Mucosa of descending colon (tissue), 3 donors: ENCODE measurements at regions not wholly inside any gene's neighbourhood (a gene's known extent, or its start where the extent isn't known, plus 50 kb on each side); places are given as distances from the start of the nearest gene placed in this dataset.

ENCODE experiments used
- ATAC-seq: fragments of 200-7000 bp; cut with Tn5 transposase; one replicate; pipeline ENCODE4 v1.9.1; 2020; ENCODE audit warnings: mild to moderate bottlenecking, moderate library complexity
- DNase-seq, 3 donors: peaks; one replicate each; pipeline ENCODE4 v3.0.0-alpha.2; 2020
- H3K36me3 ChIP-seq: fragments of 200-600 bp; one replicate; pipeline ENCODE4 v1.8.0; 2021; ENCODE audit warnings: low read depth, mild to moderate bottlenecking
- H3K4me1 ChIP-seq: fragments of 200-600 bp; one replicate; pipeline ENCODE4 v1.8.0; 2021; ENCODE audit warnings: low read depth, mild to moderate bottlenecking
- H3K4me3 ChIP-seq: fragments of 200-600 bp; one replicate; pipeline ENCODE4 v1.8.0; 2021; ENCODE audit warnings: mild to moderate bottlenecking
- H3K9me3 ChIP-seq: fragments of 200-600 bp; one replicate; pipeline ENCODE4 v1.8.0; 2021; ENCODE audit warnings: mild to moderate bottlenecking
- intact Hi-C, 2 donors: fragments of 100-400 bp; cut with DNase I in 1 of 2; cut with micrococcal nuclease in 1 of 2; formaldehyde crosslinking; loops; one replicate each; pipeline versions ENCODE4 v1.11.0 to v1.11.1; 2022; cut with DNase I, micrococcal nuclease
- TF ChIP-seq, protein P1 (sequence below): fragments of 200-600 bp; IDR thresholded peaks from one replicate; pipeline ENCODE4 v1.8.0; 2022; ENCODE audit warnings: antibody characterized with exemption, mild to moderate bottlenecking
- donor health status: DM: no; HTN: no; CAD: no; lungs with moderate emphysema.
- donor health status: DM: no; HTN: no; CAD: no.
- donor health status: DM: no; HTN: yes; CAD: no.

DNA sequence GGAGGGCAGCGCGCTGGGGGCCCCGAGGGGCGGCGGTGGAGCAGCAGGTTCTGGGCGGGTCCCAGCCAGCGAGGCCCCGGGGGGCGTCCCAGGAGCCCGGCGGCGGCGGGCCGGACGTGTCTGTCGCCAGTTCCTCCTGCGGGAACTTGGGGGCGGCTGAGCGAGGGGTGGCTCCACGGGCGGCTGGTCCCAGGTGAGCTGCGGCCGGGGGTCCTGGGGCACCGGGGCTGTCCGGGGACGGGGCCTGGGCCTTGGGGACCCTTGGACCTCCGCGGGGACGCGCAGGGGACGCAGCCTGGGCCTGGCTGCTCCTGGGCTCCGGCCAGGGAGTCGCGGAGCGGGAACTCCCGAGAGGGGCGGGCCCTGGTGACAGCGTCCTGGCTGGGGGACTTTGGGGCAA lies 54.2 kb upstream of the ZNF267 start:
- no peaks in the 10 kb centered on the region for H3K4me1 ChIP-seq
- DNase-seq (no peak), ATAC-seq (no peak)
- intact Hi-C loops = no loop called here
- H3K9me3 ChIP-seq = peaks cover 13% of the 10 kb centered on the region
- TF ChIP-seq, protein P1, sequence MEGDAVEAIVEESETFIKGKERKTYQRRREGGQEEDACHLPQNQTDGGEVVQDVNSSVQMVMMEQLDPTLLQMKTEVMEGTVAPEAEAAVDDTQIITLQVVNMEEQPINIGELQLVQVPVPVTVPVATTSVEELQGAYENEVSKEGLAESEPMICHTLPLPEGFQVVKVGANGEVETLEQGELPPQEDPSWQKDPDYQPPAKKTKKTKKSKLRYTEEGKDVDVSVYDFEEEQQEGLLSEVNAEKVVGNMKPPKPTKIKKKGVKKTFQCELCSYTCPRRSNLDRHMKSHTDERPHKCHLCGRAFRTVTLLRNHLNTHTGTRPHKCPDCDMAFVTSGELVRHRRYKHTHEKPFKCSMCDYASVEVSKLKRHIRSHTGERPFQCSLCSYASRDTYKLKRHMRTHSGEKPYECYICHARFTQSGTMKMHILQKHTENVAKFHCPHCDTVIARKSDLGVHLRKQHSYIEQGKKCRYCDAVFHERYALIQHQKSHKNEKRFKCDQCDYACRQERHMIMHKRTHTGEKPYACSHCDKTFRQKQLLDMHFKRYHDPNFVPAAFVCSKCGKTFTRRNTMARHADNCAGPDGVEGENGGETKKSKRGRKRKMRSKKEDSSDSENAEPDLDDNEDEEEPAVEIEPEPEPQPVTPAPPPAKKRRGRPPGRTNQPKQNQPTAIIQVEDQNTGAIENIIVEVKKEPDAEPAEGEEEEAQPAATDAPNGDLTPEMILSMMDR = no peak
- no peak overlapping the region for H3K4me3 ChIP-seq
- H3K36me3 ChIP-seq = no peaks in the 10 kb centered on the region

DNA sequence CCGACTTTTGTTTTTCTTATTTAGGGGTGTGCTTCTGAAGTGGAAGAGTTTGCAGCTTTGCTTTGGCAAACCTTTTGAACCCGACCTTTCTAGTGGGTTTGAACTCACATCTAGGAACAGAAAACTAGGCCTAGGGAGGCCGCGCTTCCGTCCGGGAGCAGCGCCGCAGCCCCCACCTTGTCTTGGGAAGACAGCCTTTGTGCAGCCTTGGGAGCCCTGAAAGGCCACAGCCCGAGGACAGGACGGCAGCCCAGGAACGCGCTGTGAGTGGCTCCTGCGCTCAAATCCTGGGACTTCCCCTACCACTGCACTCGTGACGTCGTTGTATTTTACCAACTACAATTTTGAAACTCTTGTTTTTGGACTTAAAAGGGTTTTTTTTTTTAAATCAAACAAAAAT lies 53.7 kb upstream of the ZNF267 start:
- Histone ChIP-seq H3K36me3 (no peaks in the 10 kb centered on the region), H3K9me3 (peaks cover 13% of the 10 kb centered on the region), H3K4me3 (no peak overlapping the region), H3K4me1 (no peaks in the 10 kb centered on the region)
- intact Hi-C loops = no loop called here
- ATAC-seq (no peak), DNase-seq (no peak)
- TF ChIP-seq, protein P1 = no peak
